ENCODE measurements at regions not wholly inside any gene's neighbourhood (a gene's known extent, or its start where the extent isn't known, plus 50 kb on each side); places are given as distances from the start of the nearest gene placed in this dataset.

GRCh38 chr6:28585335-28585734 lies 59.7 kb downstream of the GPX5 start:
- no peak for DNase-seq (ENCODE audit: low spot score)
- TF ChIP-seq, protein P1, sequence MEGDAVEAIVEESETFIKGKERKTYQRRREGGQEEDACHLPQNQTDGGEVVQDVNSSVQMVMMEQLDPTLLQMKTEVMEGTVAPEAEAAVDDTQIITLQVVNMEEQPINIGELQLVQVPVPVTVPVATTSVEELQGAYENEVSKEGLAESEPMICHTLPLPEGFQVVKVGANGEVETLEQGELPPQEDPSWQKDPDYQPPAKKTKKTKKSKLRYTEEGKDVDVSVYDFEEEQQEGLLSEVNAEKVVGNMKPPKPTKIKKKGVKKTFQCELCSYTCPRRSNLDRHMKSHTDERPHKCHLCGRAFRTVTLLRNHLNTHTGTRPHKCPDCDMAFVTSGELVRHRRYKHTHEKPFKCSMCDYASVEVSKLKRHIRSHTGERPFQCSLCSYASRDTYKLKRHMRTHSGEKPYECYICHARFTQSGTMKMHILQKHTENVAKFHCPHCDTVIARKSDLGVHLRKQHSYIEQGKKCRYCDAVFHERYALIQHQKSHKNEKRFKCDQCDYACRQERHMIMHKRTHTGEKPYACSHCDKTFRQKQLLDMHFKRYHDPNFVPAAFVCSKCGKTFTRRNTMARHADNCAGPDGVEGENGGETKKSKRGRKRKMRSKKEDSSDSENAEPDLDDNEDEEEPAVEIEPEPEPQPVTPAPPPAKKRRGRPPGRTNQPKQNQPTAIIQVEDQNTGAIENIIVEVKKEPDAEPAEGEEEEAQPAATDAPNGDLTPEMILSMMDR (IDR thresholded peaks at IDR 0.05): no peak
- ATAC-seq (ENCODE audit: low FRiP score): no peak

GRCh38 chr6:28586324-28586723 lies 60.6 kb downstream of the GPX5 start:
- no peak for ATAC-seq (ENCODE audit: low FRiP score)
- TF ChIP-seq, protein P1 (IDR thresholded peaks at IDR 0.05): no peak
- DNase-seq (ENCODE audit: low spot score): no peak

GRCh38 chr6:28586962-28587745 lies 61.5 kb downstream of the GPX5 start:
- peak; percentile 28 for DNase-seq (ENCODE audit: low spot score)
- TF ChIP-seq, protein P1 (IDR thresholded peaks at IDR 0.05): no peak
- ATAC-seq (ENCODE audit: low FRiP score): peak; percentile 93

- no peak for DNase-seq (ENCODE audit: low spot score)
- no peak for ATAC-seq (ENCODE audit: low FRiP score)
- TF ChIP-seq, protein P1 (IDR thresholded peaks at IDR 0.05): no peak
Observed at GRCh38 chr6:28587746-28588075, 62.0 kb downstream of the GPX5 start.

- ATAC-seq (ENCODE audit: low FRiP score) (no peak), DNase-seq (ENCODE audit: low spot score) (no peak)
- TF ChIP-seq, protein P1 (IDR thresholded peaks at IDR 0.05): no peak
Observed at GRCh38 chr6:28588666-28589065, 63.0 kb downstream of the GPX5 start.

DNA sequence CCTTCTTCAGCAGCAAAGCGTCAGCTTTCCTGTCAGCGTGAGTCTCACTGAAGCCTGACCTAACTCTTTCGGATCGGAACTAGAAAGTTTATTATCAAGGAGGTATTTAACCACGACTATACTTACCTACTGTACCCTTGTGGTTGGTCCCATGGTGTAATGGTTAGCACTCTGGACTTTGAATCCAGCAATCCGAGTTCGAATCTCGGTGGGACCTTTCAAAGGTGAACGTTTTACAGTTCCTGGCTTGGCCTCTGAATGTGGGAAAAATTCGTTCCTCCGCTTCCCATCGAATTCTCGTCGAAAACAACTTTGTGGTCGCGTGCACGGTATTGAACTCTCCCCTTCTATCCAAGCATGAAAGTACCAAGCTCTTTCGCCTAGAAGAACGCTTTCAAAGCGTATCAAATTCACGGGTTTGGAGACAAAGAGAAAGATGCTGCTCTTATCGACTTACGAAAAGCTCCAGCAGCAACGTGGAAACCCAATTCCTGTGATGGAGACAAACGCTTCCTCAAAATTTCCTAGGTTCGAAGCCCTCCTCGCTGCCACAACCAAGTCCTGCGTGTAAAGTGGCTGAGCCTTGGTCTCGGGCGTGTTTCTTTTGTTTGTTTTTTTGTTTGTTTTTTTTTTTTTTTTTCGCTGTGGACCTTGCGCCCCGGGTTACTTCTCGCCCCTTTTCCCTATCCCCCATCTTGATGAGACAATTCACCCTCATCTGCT lies 63.7 kb downstream of the GPX5 start:
- DNase-seq (ENCODE audit: low spot score): no peak
- TF ChIP-seq, protein P1 (IDR thresholded peaks at IDR 0.05): no peak
- ATAC-seq (ENCODE audit: low FRiP score): no peak

- TF ChIP-seq, protein P1 (IDR thresholded peaks at IDR 0.05): no peak
- DNase-seq (ENCODE audit: low spot score): no peak
Observed at GRCh38 chr6:28589957-28590349, 64.3 kb downstream of the GPX5 start.

More at GRCh38 chr6:28589957-28590349, 64.3 kb downstream of the GPX5 start:
- no peak for ATAC-seq (ENCODE audit: low FRiP score)
